Endothelial cell (in vitro differentiated cells): ENCODE measurements at regions not wholly inside any gene's neighbourhood (a gene's known extent, or its start where the extent isn't known, plus 50 kb on each side); places are given as distances from the start of the nearest gene placed in this dataset.
"Not testable (repeated sequence)": the region's sequence is repeated elsewhere in the genome, so short reads cannot be mapped to it uniquely, and the experiment has no call there.

Source experiments
- DNase-seq: peaks from one replicate; pipeline ENCODE4 v3.0.0; 2021; ENCODE audit warnings: low spot score
- H3K27ac Mint-ChIP-seq: one replicate; pipeline ENCODE4 v1.8.0; 2021; ENCODE audit warnings: mixed read lengths, inconsistent platforms; ENCODE audit not compliant: unreplicated experiment
- H3K27me3 Mint-ChIP-seq: one replicate; pipeline ENCODE4 v1.8.0; 2021; ENCODE audit warnings: mild to moderate bottlenecking, moderate library complexity, mixed read lengths, inconsistent platforms; ENCODE audit not compliant: unreplicated experiment
- H3K36me3 Mint-ChIP-seq: one replicate; pipeline ENCODE4 v1.8.0; 2021; ENCODE audit warnings: mild to moderate bottlenecking, low read depth, mixed read lengths, inconsistent platforms; ENCODE audit not compliant: unreplicated experiment
- H3K4me1 Mint-ChIP-seq: one replicate; pipeline ENCODE4 v1.8.0; 2021; ENCODE audit warnings: mild to moderate bottlenecking, mixed read lengths, inconsistent platforms; ENCODE audit not compliant: unreplicated experiment
- H3K4me3 Mint-ChIP-seq: one replicate; pipeline ENCODE4 v1.8.0; 2021; ENCODE audit warnings: mild to moderate bottlenecking, mixed read lengths, inconsistent platforms; ENCODE audit not compliant: unreplicated experiment
- H3K9me3 Mint-ChIP-seq: one replicate; pipeline ENCODE4 v1.8.0; 2021; ENCODE audit warnings: mixed read lengths, inconsistent platforms; ENCODE audit not compliant: unreplicated experiment
- CTCF ChIP-seq: fragments of 200-600 bp; sonication (generic); IDR thresholded peaks from one replicate; pipeline ENCODE4 v1.5.0; 2021; ENCODE audit warnings: antibody characterized with exemption; ENCODE audit not compliant: unreplicated experiment

- no peaks in the 10 kb centered on the region for H3K36me3 Mint-ChIP-seq
- H3K9me3 Mint-ChIP-seq = no peaks in the 10 kb centered on the region
- DNase-seq = no peak
- H3K4me3 Mint-ChIP-seq = no peak overlapping the region
- H3K27ac Mint-ChIP-seq = no peak overlapping the region
- no peaks in the 10 kb centered on the region for H3K4me1 Mint-ChIP-seq
- H3K27me3 Mint-ChIP-seq = no peaks in the 10 kb centered on the region
- TF ChIP-seq CTCF = no peak
Measured at GRCh38 chr12:90216020-90216552, 507.4 kb upstream of the ATP2B1 start.

- Mint-ChIP-seq H3K36me3 (peaks cover 9% of the 10 kb centered on the region), H3K27ac (no peak overlapping the region), H3K4me1 (no peaks in the 10 kb centered on the region), H3K27me3 (no peaks in the 10 kb centered on the region), H3K9me3 (peaks cover 6% of the 10 kb centered on the region), H3K4me3 (no peak overlapping the region)
- TF ChIP-seq CTCF = no peak
- DNase-seq = no peak
Measured at GRCh38 chr12:90211017-90211416, 502.4 kb upstream of the ATP2B1 start.

GRCh38 chr12:90209029-90209428, 500.4 kb upstream of the ATP2B1 start:
- Mint-ChIP-seq H3K27ac (no peak overlapping the region), H3K36me3 (peaks cover 9% of the 10 kb centered on the region), H3K9me3 (peaks cover 6% of the 10 kb centered on the region), H3K4me3 (no peak overlapping the region), H3K27me3 (no peaks in the 10 kb centered on the region), H3K4me1 (no peaks in the 10 kb centered on the region)
- no peak for TF ChIP-seq CTCF
- DNase-seq = no peak

GRCh38 chr12:90208379-90208778, 499.7 kb upstream of the ATP2B1 start:
- H3K9me3 Mint-ChIP-seq, H3K36me3 Mint-ChIP-seq, H3K27me3 Mint-ChIP-seq, H3K4me3 Mint-ChIP-seq, H3K27ac Mint-ChIP-seq, H3K4me1 Mint-ChIP-seq, DNase-seq: not testable (repeated sequence)

GRCh38 chr12:90207799-90208198, 499.2 kb upstream of the ATP2B1 start:
- Mint-ChIP-seq H3K27me3 (no peaks in the 10 kb centered on the region), H3K4me1 (no peaks in the 10 kb centered on the region), H3K36me3 (peaks cover 9% of the 10 kb centered on the region), H3K27ac (no peak overlapping the region), H3K4me3 (no peak overlapping the region), H3K9me3 (peaks cover 6% of the 10 kb centered on the region)
- DNase-seq = no peak
- no peak for TF ChIP-seq CTCF
